Loucy (cell line): ENCODE measurements at regions not wholly inside any gene's neighbourhood (a gene's known extent, or its start where the extent isn't known, plus 50 kb on each side); places are given as distances from the start of the nearest gene placed in this dataset.

ENCODE experiments used
- EZH2phosphoT487 ChIP-seq: fragments of 200-600 bp; IDR thresholded peaks from 2 replicates; pipeline ENCODE4 v1.6.1; 2018; ENCODE audit warnings: antibody characterized with exemption, mild to moderate bottlenecking, moderate library complexity, borderline replicate concordance
- TF ChIP-seq, protein P1 (sequence below): fragments of 200-600 bp; sonication (generic); conservative IDR thresholded peaks from 2 replicates; pipeline ENCODE4 v1.5.1; 2014; ENCODE audit warnings: mild to moderate bottlenecking, antibody characterized with exemption, low read length

DNA sequence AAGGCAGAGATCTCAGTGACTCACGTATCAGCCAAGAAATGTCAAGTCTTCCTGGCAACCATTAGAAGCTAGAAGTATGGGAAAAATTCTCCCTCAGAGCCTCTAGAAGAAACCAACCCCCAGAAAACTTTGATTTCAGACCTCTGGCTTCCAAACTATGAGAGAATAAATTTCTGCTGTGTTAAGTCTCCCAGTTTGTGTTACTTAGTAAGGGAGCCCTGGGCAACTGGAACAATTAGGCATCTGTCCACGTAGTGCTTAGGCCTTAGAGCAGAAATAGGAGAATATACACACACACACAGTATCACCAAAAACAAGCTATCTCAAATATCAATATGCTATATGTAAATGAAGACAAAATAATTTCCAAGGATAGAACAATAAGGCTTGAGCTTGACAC lies 894.8 kb upstream of the CDH10 start:
- TF ChIP-seq, protein P1, sequence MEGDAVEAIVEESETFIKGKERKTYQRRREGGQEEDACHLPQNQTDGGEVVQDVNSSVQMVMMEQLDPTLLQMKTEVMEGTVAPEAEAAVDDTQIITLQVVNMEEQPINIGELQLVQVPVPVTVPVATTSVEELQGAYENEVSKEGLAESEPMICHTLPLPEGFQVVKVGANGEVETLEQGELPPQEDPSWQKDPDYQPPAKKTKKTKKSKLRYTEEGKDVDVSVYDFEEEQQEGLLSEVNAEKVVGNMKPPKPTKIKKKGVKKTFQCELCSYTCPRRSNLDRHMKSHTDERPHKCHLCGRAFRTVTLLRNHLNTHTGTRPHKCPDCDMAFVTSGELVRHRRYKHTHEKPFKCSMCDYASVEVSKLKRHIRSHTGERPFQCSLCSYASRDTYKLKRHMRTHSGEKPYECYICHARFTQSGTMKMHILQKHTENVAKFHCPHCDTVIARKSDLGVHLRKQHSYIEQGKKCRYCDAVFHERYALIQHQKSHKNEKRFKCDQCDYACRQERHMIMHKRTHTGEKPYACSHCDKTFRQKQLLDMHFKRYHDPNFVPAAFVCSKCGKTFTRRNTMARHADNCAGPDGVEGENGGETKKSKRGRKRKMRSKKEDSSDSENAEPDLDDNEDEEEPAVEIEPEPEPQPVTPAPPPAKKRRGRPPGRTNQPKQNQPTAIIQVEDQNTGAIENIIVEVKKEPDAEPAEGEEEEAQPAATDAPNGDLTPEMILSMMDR: no peak
- no peak for TF ChIP-seq EZH2phosphoT487
